ENCODE measurements at regions not wholly inside any gene's neighbourhood (a gene's known extent, or its start where the extent isn't known, plus 50 kb on each side); places are given as distances from the start of the nearest gene placed in this dataset.

DNA sequence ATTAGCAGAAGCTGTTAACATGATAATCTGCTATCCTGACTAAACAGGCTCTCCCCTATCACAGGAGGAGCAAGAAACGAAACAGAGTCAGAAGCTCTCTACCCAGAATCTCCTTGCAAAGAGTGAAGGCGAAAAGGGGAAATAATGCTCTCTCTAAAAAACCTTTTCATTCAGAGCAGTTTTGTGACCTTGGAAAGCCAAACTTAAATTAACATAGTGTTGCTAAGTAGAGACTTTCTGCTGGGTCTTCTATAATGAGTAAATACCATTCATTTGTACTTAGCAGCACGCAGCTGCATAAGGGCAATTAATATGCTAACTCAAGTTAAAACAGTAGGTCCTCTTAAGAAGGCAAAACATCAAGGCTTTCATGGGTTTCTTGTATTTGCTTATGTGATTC lies 101.7 kb upstream of the GPR139 start:
- no peaks in the 10 kb centered on the region for H3K9me3 ChIP-seq (ENCODE audit: low read depth)
- H2AFZ ChIP-seq: no peak overlapping the region
- no peaks in the 10 kb centered on the region for H4K20me1 ChIP-seq (ENCODE audit: insufficient read depth, poor library complexity, severe bottlenecking)
- no peak overlapping the region for H3K4me2 ChIP-seq
- TF ChIP-seq EZH2 (IDR thresholded peaks at IDR 0.05; ENCODE audit: borderline replicate concordance): no peak
- no peak for TF ChIP-seq CTCF (IDR thresholded peaks at IDR 0.05; ENCODE audit: poor library complexity)
- no peak for TF ChIP-seq EZH2phosphoT487 (IDR thresholded peaks at IDR 0.05; ENCODE audit: low read depth, severe bottlenecking, unreplicated experiment)
- no peaks in the 10 kb centered on the region for H3K36me3 ChIP-seq (replicated peaks; ENCODE audit: insufficient read depth, low read depth)
- no peak for DNase-seq (ENCODE audit: low spot score)
- no peaks in the 10 kb centered on the region for H3K27me3 ChIP-seq
- H3K4me3 ChIP-seq: no peak overlapping the region
- H3K27ac ChIP-seq: no peak overlapping the region
- WGBS (ENCODE audit: low lambda C conversion rate, missing lambda C conversion rate): 21% methylated on average over 3 of the region's 3 CpGs
- no peaks in the 10 kb centered on the region for H3K4me1 ChIP-seq (ENCODE audit: insufficient read depth)
- no peaks in the 10 kb centered on the region for H3K9me2 ChIP-seq (replicated peaks; ENCODE audit: insufficient read depth)
- no peaks in the 10 kb centered on the region for H3K79me2 ChIP-seq

DNA sequence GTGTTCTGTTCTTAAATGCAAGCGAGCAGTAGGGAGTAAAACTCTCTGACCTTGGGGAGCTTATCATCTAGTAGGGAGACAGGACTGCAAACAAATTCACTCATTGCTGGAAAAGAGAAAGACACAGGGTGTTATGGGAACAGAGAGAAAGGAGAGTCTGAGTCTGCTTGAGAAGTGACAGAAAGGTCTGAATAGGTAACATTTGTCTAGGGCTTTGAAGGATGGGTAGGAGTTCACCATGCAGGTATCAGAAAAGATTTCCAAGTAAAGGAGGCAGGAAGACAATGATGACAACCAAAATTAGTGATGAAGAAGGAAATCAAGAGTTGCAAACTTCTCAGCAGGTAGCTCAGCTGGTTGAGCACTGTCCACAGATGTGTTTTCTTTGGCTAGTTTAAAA lies 93.6 kb upstream of the GPR139 start:
- H3K9me3 ChIP-seq (ENCODE audit: low read depth): no peaks in the 10 kb centered on the region
- no peak overlapping the region for H2AFZ ChIP-seq

DNA sequence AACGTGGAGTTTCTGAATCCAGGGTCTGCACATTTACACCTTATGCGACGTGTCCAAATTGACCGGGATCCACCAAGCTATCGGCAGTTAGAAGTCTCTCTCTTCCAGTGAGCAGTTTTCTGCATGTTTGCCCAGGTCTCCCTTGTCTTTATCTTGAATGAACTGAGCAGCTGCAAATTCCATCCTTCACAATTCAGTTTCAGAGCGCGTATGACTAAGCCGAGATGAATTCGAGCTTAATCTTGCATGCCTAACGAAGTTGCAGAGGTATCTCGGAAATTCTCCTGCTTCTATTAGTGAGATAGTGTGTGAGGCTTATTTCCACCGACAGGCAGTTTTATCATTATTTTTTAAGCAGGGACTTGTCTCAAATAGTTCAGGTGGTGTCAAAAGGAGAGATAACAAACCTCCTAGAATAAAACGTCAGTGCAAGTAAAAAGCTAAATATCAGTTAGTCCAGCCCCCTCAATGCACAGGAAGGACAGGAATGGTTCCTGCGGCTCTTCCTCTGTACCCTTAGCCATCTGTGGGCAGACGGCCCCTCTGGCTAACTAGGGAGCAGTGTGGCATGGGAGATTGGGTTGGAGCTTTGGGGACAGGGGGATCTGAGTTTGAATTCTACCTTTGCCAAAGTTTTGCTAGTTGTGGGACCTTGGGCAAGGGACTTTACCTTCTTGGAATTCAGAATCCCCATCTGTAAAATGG lies 93.0 kb upstream of the GPR139 start:
- no peaks in the 10 kb centered on the region for H3K36me3 ChIP-seq (replicated peaks; ENCODE audit: insufficient read depth, low read depth)
- no peak overlapping the region for H3K27ac ChIP-seq
- 59% methylated on average over 15 of the region's 15 CpGs for WGBS (ENCODE audit: low lambda C conversion rate, missing lambda C conversion rate)
- H3K9me2 ChIP-seq (replicated peaks; ENCODE audit: insufficient read depth): no peaks in the 10 kb centered on the region
- no peak overlapping the region for H3K4me2 ChIP-seq
- no peaks in the 10 kb centered on the region for H3K27me3 ChIP-seq
- no peaks in the 10 kb centered on the region for H4K20me1 ChIP-seq (ENCODE audit: insufficient read depth, poor library complexity, severe bottlenecking)
- peak; percentile 38 for DNase-seq (ENCODE audit: low spot score)
- H3K4me3 ChIP-seq: no peak overlapping the region
- no peaks in the 10 kb centered on the region for H3K9me3 ChIP-seq (ENCODE audit: low read depth)
- no peak overlapping the region for H2AFZ ChIP-seq
- no peaks in the 10 kb centered on the region for H3K79me2 ChIP-seq
- no peaks in the 10 kb centered on the region for H3K4me1 ChIP-seq (ENCODE audit: insufficient read depth)
- TF ChIP-seq EZH2phosphoT487 (IDR thresholded peaks at IDR 0.05; ENCODE audit: low read depth, severe bottlenecking, unreplicated experiment): no peak
- no peak for TF ChIP-seq EZH2 (IDR thresholded peaks at IDR 0.05; ENCODE audit: borderline replicate concordance)
- TF ChIP-seq CTCF (IDR thresholded peaks at IDR 0.05; ENCODE audit: poor library complexity): no peak

More for the DNA sequence above, 93.6 kb upstream of the GPR139 start:
- no peak for DNase-seq (ENCODE audit: low spot score)
- H3K79me2 ChIP-seq: no peaks in the 10 kb centered on the region
- H4K20me1 ChIP-seq (ENCODE audit: insufficient read depth, poor library complexity, severe bottlenecking): no peaks in the 10 kb centered on the region
- H3K4me3 ChIP-seq: no peak overlapping the region
- no peak for TF ChIP-seq CTCF (IDR thresholded peaks at IDR 0.05; ENCODE audit: poor library complexity)
- no peak for TF ChIP-seq EZH2phosphoT487 (IDR thresholded peaks at IDR 0.05; ENCODE audit: low read depth, severe bottlenecking, unreplicated experiment)
- no peak for TF ChIP-seq EZH2 (IDR thresholded peaks at IDR 0.05; ENCODE audit: borderline replicate concordance)
- H3K36me3 ChIP-seq (replicated peaks; ENCODE audit: insufficient read depth, low read depth): no peaks in the 10 kb centered on the region
- H3K4me2 ChIP-seq: no peak overlapping the region
- no peaks in the 10 kb centered on the region for H3K4me1 ChIP-seq (ENCODE audit: insufficient read depth)
- WGBS (ENCODE audit: low lambda C conversion rate, missing lambda C conversion rate): 60% methylated on average over 1 of the region's 1 CpG
- no peak overlapping the region for H3K27ac ChIP-seq
- no peaks in the 10 kb centered on the region for H3K27me3 ChIP-seq
- no peaks in the 10 kb centered on the region for H3K9me2 ChIP-seq (replicated peaks; ENCODE audit: insufficient read depth)

Data from hepatocyte (in vitro differentiated cells).